ENCODE measurements at regions not wholly inside any gene's neighbourhood (a gene's known extent, or its start where the extent isn't known, plus 50 kb on each side); places are given as distances from the start of the nearest gene placed in this dataset.
"Not testable (repeated sequence)": the region's sequence is repeated elsewhere in the genome, so short reads cannot be mapped to it uniquely, and the experiment has no call there.

DNA sequence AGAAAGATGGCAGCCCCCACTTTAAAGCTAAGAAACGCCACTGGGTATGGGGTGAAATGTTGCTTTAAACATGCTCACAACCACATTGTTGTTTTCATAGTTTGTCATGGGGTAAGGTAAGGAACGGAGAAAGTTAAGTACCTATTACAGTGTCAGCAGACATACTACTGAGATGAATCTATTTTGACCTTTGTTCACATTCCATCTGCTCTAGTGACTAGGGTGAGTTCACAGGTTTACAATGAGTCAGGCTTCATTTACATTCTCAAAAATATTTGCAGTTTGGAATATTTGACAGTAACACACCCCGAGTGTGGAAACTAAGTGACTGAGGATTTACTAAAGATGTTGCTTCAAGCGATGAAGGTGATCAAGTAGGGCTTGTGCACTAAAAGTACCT is 428.7 kb upstream of the ACVR2A start:
- DNase-seq: no peak

GRCh38 chr2:147414656-147415055 is 430.2 kb upstream of the ACVR2A start:
- not testable (repeated sequence) for DNase-seq

- no peak for DNase-seq
These were observed 436.5 kb upstream of the ACVR2A start for GRCh38 chr2:147408357-147408756.

GRCh38 chr2:147405651-147406050 is 439.2 kb upstream of the ACVR2A start:
- DNase-seq: no peak

DNA sequence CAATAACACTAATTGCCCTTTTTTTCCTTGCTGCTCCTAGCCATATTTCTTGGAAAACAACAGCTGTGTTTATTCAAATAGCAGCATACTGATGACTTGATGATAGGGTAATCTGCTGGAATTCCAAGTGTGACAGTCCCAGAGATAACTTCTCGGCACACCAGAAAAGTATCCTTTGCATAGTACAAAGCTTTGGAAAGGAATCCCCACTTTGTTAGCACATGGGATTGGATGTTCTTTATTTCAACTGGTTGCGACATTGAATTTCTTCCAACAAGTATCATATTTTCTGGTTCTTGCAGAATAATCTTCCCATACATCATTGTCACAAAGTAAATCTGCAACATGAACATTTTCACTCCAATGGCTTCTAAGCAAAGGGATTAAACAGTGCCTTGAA is 445.8 kb upstream of the ACVR2A start:
- no peak for DNase-seq

- no peak for DNase-seq
These were observed 446.5 kb upstream of the ACVR2A start for GRCh38 chr2:147398301-147398700.

DNA sequence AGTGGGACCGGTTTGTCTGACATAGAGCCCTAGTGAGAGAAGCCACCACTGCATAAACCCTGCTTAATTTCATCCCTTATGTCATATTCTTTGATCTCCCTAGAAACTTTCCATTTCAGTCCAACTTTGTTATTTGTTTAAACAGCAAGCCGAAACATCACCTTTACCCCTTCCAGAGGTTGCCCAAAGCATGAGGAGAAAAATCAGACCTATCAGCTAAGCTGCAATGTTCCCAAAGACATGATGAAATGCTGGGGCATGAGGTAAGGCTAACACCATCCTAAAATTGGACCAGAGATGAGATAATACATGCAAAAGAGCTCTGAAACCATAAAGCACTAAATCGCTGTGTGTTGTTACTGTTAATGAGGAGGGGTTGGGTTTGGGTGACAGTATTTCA is 447.9 kb upstream of the ACVR2A start:
- no peak for DNase-seq

DNA sequence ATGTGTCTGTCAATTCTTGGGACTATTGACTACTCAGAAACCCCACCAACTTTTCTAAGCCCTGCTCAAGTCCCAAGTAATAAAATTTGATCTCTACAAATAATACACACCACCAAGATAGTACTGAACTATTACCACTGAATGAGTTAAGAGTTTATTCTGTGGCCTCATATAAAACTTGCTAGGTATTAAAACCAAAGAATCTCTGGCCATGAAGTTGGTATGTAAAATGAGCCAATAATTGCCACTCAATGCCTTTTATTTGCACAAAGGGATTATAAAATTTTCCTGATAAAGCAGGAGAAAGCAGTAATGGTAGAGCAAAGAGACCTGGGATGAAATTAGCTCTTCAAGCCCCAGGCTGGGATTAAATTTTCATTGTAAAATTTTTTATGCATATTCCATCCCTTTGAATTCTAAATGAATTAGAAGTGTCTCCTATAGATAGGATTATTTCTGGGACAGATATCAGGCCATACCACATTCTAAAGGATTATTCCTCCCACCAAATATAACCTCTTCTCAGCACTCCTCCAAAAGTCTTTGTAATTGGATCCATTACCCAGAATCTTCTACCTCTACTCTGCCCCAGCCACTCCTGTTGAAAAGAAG is 450.5 kb upstream of the ACVR2A start:
- no peak for DNase-seq

- DNase-seq: no peak
These were observed 452.6 kb upstream of the ACVR2A start for GRCh38 chr2:147392180-147392579.

DNA sequence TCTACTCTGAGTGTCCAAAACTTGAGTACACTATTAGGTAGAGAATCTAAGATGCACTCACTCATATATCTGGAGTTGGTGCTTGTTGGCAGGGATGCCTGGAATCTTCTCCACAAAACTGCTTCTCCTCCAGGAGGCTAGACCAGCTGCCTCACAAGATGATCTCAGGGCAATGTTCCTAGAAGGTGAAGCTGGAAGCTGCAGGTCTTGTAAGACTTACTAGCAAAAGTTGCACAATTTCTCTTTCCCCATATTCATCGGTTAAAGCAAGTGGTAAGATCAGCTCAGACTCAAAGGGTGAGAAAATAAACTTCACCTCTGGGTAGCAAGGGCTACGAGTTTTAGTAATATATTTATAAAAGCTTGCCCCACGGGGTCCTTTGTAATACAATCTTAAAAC is 454.4 kb upstream of the ACVR2A start:
- DNase-seq: no peak

DNA sequence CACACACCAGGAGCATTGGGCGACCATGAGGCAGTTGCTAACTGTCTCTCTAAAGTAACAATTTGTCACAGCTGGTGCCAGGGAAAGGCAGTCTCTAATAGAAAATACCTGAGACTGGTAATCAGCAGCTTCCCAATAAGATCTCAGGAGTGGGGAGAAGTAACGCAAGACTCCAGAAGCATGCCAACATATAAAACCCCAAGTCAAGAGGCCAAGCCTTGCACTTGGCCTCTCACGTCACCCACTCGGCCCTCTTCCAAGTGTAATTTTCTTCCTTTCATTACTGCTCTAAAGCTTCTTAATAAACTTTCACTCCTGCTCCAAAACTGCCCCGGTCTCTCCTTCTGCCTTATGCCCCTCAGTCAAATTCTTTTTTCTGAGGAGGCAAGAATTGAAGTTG is 455.6 kb upstream of the ACVR2A start:
- DNase-seq: no peak

GRCh38 chr2:147388217-147388616 is 456.6 kb upstream of the ACVR2A start:
- no peak for DNase-seq

DNA sequence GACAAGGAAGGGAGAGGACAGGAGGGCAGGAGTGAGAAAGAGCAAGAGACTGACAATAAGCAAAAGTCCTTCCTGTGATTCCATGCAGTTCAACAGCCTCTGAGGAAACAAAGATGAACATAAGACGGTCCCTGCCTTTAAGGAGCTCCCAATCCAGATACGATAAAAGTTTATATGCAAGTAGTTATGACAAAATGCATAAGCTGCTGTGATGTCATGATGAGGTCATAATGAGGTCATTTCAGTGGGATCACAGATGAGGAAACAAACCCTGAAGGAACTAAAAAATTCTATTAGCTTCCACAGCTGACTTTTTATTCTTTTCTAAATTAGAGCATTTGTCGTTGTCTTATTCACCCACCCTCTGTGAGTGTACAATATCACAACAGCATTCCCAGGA is 458.5 kb upstream of the ACVR2A start:
- DNase-seq: no peak

DNA sequence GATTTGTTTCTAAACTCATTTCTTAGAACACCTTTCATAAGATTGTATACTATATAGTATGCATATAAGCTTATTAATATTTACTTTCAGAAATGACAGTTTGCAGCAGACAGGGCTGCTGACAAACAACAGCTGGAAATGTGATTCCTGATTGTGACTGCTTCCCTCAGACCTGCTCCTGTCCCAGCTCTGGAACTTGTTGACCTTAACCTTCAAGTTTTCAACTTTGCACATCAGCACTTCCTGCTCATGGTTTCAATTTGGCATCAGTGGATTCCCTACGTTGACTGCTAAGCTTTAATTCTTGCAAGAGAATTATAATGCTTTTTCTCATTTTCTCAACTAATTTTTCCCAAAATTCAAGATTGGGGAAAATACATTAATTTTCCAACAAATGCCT is 459.2 kb upstream of the ACVR2A start:
- no peak for DNase-seq

DNA sequence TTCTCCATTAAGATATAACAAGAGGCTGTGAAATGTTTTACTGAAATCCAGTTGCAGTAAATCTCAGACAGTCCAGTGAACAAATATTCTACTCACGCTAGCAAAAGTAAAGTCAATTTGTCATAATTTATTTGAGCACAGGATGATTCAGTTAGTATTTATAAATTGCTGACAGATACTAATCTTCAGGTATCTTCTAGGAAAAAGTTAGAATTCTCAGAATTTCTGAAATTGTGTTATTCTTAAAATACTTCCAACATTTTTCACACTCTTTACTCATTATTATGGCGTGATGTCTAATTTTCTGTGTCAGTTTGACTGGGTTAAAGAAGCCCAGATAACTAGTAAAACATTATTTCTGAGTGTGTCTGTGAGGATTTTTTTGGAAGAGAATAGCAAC is 460.2 kb upstream of the ACVR2A start:
- DNase-seq: no peak

DNA sequence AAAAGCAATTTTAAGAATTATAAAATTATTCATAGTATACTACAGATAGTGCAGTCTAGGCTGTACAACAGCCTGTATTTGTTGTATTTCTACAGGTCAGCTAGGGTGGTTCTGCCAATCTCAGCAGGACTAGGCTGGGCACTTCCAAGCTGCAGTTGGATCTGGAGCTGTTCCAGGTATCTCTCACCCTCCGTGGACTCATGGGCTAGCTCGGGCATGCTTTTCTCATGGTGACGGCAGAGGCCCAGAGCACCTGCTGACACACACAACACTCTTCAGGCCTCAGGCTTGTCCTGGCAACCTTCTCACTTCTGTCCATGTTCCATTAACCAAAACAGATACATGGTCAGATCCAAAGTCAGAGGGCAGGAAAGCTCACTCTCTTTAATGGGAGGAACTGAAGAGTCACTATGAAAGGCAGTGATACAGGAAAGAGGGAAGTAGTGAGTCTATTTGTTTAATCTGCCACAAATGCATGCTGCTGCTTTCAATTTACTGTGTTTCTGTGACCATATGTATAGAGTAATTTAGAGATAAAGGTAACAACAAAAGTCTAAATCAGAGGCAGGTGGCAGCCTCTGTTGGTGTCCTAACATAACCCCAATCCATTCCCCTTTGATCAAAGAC is 462.4 kb upstream of the ACVR2A start:
- no peak for DNase-seq

DNA sequence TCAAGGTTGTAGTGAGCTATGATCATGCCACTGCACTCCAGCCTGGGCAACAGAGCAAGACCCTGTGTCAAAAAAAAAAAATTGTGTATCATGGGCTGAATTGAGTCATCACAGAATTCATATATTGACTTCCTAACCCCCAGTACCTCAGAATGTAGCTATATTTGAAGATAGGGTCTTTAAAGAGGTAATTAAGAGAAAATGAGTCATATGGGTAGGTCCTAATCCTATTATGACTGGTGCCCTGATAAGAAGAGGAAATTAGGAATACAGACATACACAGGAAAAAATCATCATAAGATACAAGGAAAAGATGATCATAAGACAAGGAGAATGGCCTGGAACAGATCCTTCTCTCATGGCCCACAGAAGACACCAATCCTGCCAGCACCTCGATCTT is 466.4 kb upstream of the ACVR2A start:
- no peak for DNase-seq

DNA sequence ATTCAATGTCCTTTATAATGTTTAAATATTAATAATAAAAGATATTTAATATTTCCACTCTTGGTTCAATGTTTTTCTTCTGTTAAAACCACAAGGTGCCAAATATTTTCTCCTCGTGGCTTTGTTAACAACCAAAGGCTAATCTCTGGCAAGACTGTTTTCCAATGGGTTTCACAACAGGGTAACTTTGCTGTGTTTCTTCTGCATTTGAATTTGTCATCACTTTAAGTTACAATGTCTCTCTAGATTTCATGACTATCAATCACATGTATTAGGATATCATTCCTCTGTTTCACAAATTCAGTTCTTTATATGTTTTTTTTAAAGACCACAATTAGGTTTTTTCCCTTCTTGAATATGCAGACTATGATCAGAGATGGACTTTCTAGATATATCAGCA is 469.8 kb upstream of the ACVR2A start:
- DNase-seq: no peak

- no peak for DNase-seq
These were observed 470.4 kb upstream of the ACVR2A start for GRCh38 chr2:147374423-147374811.

DNA sequence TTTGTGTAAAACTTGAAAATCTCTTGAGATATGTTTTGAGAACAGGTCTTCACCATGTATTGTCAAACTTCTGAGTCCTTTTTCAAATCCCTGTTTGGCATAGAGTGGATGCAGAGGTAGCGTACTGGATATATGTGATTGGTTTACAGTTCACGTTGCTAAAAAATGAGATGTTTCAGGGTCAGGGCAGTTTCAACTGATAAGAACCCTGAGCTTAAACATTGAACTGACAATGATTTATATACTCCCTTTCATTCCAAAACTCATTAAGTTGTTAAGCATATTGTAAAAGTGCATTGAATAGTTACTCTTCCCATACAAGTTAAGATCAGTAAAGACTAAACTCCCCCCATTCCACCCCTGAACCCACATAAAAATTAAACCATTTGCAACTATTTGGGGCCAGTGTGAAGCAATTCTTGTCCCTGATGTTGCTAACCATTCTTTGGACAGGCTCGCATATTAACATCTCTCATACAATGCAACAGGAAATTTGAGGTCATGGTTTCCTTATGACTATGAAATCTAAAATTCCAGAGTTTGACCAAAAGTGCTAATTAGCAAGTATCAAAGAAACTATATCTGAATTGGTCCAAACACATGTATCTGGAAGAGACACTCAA is 470.9 kb upstream of the ACVR2A start:
- DNase-seq: no peak

- DNase-seq: no peak
These were observed 476.5 kb upstream of the ACVR2A start for GRCh38 chr2:147368306-147368705.

DNA sequence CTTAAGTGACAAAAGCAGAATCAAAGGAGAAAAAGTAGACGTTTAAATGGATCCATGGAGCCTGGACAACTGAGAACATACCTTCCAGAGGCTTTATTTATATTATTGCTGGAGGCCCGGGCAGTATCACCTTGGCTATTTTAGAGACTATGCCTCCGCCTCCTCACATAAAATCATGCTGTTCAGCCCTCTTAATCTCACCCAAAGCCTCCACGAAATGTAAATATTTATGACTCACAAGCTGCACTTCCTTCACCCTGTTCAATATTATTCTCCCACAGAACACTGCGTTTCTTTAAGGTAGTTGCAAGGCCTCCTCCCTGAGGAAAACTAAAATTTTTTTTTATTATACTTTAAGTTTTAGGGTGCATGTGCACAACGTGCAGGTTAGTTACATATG is 478.6 kb upstream of the ACVR2A start:
- no peak for DNase-seq

DNA sequence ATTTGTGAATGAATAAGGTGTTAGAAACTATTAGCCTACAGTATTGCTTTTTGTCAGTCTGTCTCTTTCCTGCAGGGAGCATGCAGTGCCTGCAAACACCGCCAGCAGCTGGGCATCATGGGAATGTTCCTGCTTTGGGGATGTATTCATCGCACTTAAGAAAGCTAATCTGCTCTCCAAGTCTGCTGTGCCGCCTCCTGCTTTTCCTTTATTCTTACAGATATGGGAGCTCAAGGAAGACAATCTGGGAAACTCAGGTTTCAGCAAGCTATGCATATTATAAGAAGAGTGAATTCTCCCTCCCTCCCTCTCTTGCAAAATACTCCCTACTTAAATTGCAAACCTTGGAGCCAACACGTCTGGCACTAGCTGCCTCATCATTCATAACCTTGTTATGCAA is 479.2 kb upstream of the ACVR2A start:
- DNase-seq: no peak

DNA sequence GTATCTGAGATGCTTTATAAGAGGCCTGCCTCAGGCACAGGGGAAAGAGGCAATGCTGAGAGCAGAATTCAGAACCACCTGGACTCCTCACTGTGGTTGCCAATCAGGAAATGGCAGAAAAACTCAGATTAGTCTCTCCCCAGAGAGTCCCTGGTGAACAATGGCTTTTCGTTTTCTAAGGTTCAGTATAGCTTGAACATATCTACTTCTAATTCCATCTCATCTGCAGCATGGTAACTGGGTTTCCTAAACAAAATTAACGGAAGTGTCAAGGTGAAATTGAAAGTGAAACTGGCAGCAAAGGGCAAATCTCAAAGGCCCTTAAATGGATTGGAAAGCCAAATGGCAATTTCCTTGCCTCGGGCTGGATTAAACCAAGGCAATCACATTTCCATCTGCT is 480.2 kb upstream of the ACVR2A start:
- DNase-seq: no peak
